Testis (tissue), 2 donors: ENCODE measurements at regions not wholly inside any gene's neighbourhood (a gene's known extent, or its start where the extent isn't known, plus 50 kb on each side); places are given as distances from the start of the nearest gene placed in this dataset.
"Not testable (repeated sequence)": the region's sequence is repeated elsewhere in the genome, so short reads cannot be mapped to it uniquely, and the experiment has no call there.

ENCODE experiments used
- DNase-seq: peaks from one replicate; pipeline ENCODE4 v3.0.0-alpha.2; 2019
- H3K27ac ChIP-seq, 2 donors: fragments of 200-600 bp; sonication (generic); one replicate each; pipeline ENCODE4 v1.5.1; 2019
- H3K27me3 ChIP-seq: fragments of 200-600 bp; sonication (generic); one replicate; pipeline ENCODE4 v1.5.1; 2019
- H3K36me3 ChIP-seq: fragments of 200-600 bp; sonication (generic); one replicate; pipeline ENCODE4 v1.5.1; 2017; ENCODE audit warnings: low read depth; ENCODE audit errors: missing control alignments
- H3K4me1 ChIP-seq: fragments of 200-600 bp; sonication (generic); one replicate; pipeline ENCODE4 v1.5.1; 2019
- H3K4me3 ChIP-seq, 2 donors: fragments of 200-600 bp; sonication (generic); one replicate each; pipeline ENCODE4 v1.5.1; 2017 to 2019
- H3K9me3 ChIP-seq: fragments of 200-600 bp; sonication (generic); one replicate; pipeline ENCODE4 v1.5.1; 2017
- POLR2A ChIP-seq: fragments of 450-650 bp; IDR thresholded peaks from one replicate; pipeline ENCODE4 v1.6.1; 2017; ENCODE audit warnings: antibody characterized with exemption, mild to moderate bottlenecking, moderate library complexity
- WGBS, 2 donors: methylation state at CpG; one replicate each; pipeline ENCODE4 v1.1.5; 2018; 5-methylcytosine and 5-hydroxymethylcytosine counted together
- intact Hi-C: fragments of 100-400 bp; cut with DNase I; formaldehyde crosslinking; loops from one replicate; pipeline ENCODE4 v1.15.1; 2023; ENCODE audit warnings: low total_unique reads
- TF ChIP-seq, protein P1 (sequence below), 3 experiments: fragments of 450-650 bp in 2 of 3; fragments of 200-600 bp in 1 of 3; sonication (generic) in 1 of 3; IDR thresholded peaks; one replicate each; pipeline ENCODE4 v1.5.1; 2016 to 2019; ENCODE audit warnings: antibody characterized with exemption in 3 of 3, mild to moderate bottlenecking in 2 of 3, moderate library complexity in 1 of 3

- no peaks in the 10 kb centered on the region for H3K27me3 ChIP-seq
- no peak overlapping the region for H3K4me3 ChIP-seq
- intact Hi-C loops, result no loop called here
- WGBS, 2 donors, result 74 to 78% methylated on average over 5 of the region's 5 CpGs
- no peaks in the 10 kb centered on the region for H3K9me3 ChIP-seq
- DNase-seq, result no peak
- H3K36me3 ChIP-seq, result no peaks in the 10 kb centered on the region
- H3K4me1 ChIP-seq, result no peaks in the 10 kb centered on the region
- no peak overlapping the region for H3K27ac ChIP-seq
- TF ChIP-seq, protein P1, sequence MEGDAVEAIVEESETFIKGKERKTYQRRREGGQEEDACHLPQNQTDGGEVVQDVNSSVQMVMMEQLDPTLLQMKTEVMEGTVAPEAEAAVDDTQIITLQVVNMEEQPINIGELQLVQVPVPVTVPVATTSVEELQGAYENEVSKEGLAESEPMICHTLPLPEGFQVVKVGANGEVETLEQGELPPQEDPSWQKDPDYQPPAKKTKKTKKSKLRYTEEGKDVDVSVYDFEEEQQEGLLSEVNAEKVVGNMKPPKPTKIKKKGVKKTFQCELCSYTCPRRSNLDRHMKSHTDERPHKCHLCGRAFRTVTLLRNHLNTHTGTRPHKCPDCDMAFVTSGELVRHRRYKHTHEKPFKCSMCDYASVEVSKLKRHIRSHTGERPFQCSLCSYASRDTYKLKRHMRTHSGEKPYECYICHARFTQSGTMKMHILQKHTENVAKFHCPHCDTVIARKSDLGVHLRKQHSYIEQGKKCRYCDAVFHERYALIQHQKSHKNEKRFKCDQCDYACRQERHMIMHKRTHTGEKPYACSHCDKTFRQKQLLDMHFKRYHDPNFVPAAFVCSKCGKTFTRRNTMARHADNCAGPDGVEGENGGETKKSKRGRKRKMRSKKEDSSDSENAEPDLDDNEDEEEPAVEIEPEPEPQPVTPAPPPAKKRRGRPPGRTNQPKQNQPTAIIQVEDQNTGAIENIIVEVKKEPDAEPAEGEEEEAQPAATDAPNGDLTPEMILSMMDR (IDR thresholded peaks at IDR 0.05), result no peak
- no peak for TF ChIP-seq POLR2A
These were observed 196.1 kb upstream of the ALG10B start for GRCh38 chr12:38120438-38120837.

- intact Hi-C loops, H3K27ac ChIP-seq, H3K4me3 ChIP-seq, H3K9me3 ChIP-seq, H3K27me3 ChIP-seq, H3K36me3 ChIP-seq, DNase-seq, H3K4me1 ChIP-seq: not testable (repeated sequence)
- 63 to 65% methylated on average over 2 of the region's 2 CpGs for WGBS, 2 donors
These were observed 193.5 kb upstream of the ALG10B start for GRCh38 chr12:38123028-38123427.

- DNase-seq, result no peak
- TF ChIP-seq POLR2A, result no peak
- TF ChIP-seq, protein P1 (IDR thresholded peaks at IDR 0.05), result no peak
- H3K4me3 ChIP-seq, result no peak overlapping the region
- H3K27me3 ChIP-seq, result no peaks in the 10 kb centered on the region
- no peak overlapping the region for H3K27ac ChIP-seq
- H3K9me3 ChIP-seq, result no peaks in the 10 kb centered on the region
- intact Hi-C loops, result no loop called here
- H3K4me1 ChIP-seq, result no peaks in the 10 kb centered on the region
- H3K36me3 ChIP-seq, result no peaks in the 10 kb centered on the region
- WGBS, 2 donors, result 72% methylated on average over 8 of the region's 8 CpGs
These were observed 192.9 kb upstream of the ALG10B start for GRCh38 chr12:38123566-38124246.

DNA sequence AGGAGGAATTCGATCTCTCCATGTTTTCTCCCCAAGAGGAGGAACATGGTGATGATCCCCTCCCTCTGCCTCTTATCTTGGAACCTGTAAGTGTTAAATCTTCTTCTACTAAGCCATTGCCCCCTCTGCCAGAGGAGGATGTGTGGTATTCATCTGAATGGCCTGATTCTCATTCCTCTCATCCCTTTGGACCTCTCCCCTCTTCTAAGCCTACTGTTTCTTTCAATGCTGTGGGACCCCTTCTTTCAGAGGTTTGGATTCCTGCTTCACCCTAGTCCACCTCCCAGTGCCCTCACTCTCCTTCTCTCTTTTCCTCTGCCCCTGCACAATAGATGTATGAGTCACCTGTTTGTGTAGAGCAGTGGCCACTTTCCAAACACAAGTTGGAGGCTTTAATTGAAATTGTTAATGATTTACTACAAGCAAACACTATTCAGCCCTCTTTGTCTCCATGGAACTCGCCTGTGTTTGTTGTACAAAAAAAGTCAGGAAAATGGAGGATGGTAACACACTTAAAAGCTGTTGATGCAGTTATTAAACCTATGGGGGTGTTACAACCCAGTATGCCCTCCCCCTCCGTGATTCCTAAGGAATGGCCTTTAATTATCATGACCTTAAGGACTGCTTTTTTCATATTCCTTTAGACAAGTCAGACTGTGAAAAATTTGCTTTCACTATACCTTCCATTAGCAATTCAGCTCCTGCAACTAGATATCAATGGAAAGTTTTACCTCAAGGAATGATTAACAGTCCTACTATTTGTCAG, 192.1 kb upstream of the ALG10B start:
- Histone ChIP-seq H3K27me3 (no peaks in the 10 kb centered on the region), H3K27ac (no peak overlapping the region), H3K9me3 (no peaks in the 10 kb centered on the region), H3K4me3 (no peak overlapping the region), H3K4me1 (no peaks in the 10 kb centered on the region), H3K36me3 (no peaks in the 10 kb centered on the region)
- intact Hi-C loops, result no loop called here
- no peak for DNase-seq
- TF ChIP-seq, protein P1 (IDR thresholded peaks at IDR 0.05), result no peak
- no peak for TF ChIP-seq POLR2A
- 43 to 60% methylated on average over 3 of the region's 3 CpGs for WGBS, 2 donors

- Histone ChIP-seq H3K4me3 (no peak overlapping the region), H3K27ac (no peak overlapping the region), H3K36me3 (no peaks in the 10 kb centered on the region), H3K27me3 (no peaks in the 10 kb centered on the region), H3K4me1 (no peaks in the 10 kb centered on the region), H3K9me3 (no peaks in the 10 kb centered on the region)
- intact Hi-C loops, result no loop called here
- TF ChIP-seq, protein P1 (IDR thresholded peaks at IDR 0.05), result no peak
- no peak for TF ChIP-seq POLR2A
- DNase-seq, result no peak
- 62 to 78% methylated on average over 2 of the region's 2 CpGs for WGBS, 2 donors
These were observed 184.4 kb upstream of the ALG10B start for GRCh38 chr12:38132139-38132538.
